GM23338 (cell line): ENCODE measurements at regions not wholly inside any gene's neighbourhood (a gene's known extent, or its start where the extent isn't known, plus 50 kb on each side); places are given as distances from the start of the nearest gene placed in this dataset.
A peak's percentile ranks its signal among the peaks of the same experiment; 100 is the strongest.

ENCODE experiments used
- ATAC-seq: fragments of 200-7000 bp; cut with Tn5 transposase; 3 replicates; pipeline ENCODE4 v1.9.1; 2020
- DNase-seq: peaks from one replicate; pipeline ENCODE4 v3.0.0-alpha.2; 2015; ENCODE audit warnings: low spot score
- H2AFZ ChIP-seq: fragments of 200-600 bp; sonication (generic); 2 replicates; pipeline ENCODE4 v1.8.0; 2016; ENCODE audit warnings: antibody characterized with exemption, mild to moderate bottlenecking, moderate library complexity
- H3F3A ChIP-seq: fragments of 200-600 bp; sonication (generic); replicated peaks from 2 replicates; pipeline ENCODE4 v1.8.0; 2017; ENCODE audit warnings: antibody characterized with exemption, mixed run types, low read depth
- H3K27ac ChIP-seq: fragments of 200-600 bp; sonication (generic); 2 replicates; pipeline ENCODE4 v1.6.1; 2016; ENCODE audit warnings: low read depth
- H3K27me3 ChIP-seq: fragments of 200-600 bp; sonication (generic); 2 replicates; pipeline ENCODE4 v1.8.0; 2016; ENCODE audit warnings: mild to moderate bottlenecking, mixed run types, moderate library complexity; ENCODE audit not compliant: insufficient read depth
- H3K36me3 ChIP-seq: fragments of 200-600 bp; sonication (generic); 2 replicates; pipeline ENCODE4 v1.8.0; 2016; ENCODE audit warnings: mild to moderate bottlenecking; ENCODE audit not compliant: insufficient read depth
- H3K4me1 ChIP-seq: fragments of 200-600 bp; sonication (generic); 2 replicates; pipeline ENCODE4 v1.8.0; 2016; ENCODE audit warnings: mild to moderate bottlenecking, moderate library complexity; ENCODE audit not compliant: insufficient read depth
- H3K4me2 ChIP-seq: fragments of 200-600 bp; sonication (generic); 2 replicates; pipeline ENCODE4 v1.7.1; 2017; ENCODE audit warnings: mixed run types
- H3K4me3 ChIP-seq: fragments of 200-600 bp; sonication (generic); 2 replicates; pipeline ENCODE4 v1.6.1; 2016; ENCODE audit warnings: mixed run types
- H3K79me2 ChIP-seq: fragments of 200-600 bp; sonication (generic); replicated peaks from 2 replicates; pipeline ENCODE4 v1.8.0; 2017; ENCODE audit warnings: mild to moderate bottlenecking; ENCODE audit not compliant: insufficient read depth
- H3K9me2 ChIP-seq: fragments of 200-600 bp; sonication (generic); 2 replicates; pipeline ENCODE4 v1.8.0; 2017; ENCODE audit not compliant: insufficient read depth
- H4K20me1 ChIP-seq: fragments of 200-600 bp; sonication (generic); replicated peaks from 2 replicates; pipeline ENCODE4 v1.8.0; 2017; ENCODE audit warnings: mild to moderate bottlenecking; ENCODE audit not compliant: insufficient read depth
- H3K27ac Mint-ChIP-seq: 2 replicates; pipeline ENCODE4 v1.8.0; 2020; ENCODE audit warnings: inconsistent platforms, mild to moderate bottlenecking, moderate library complexity, mixed read lengths
- H3K27me3 Mint-ChIP-seq: 3 replicates; pipeline ENCODE4 v1.8.0; 2022; ENCODE audit warnings: low read depth, mild to moderate bottlenecking, moderate library complexity, mixed read lengths, inconsistent platforms; ENCODE audit not compliant: insufficient read depth, poor library complexity
- H3K36me3 Mint-ChIP-seq: 3 replicates; pipeline ENCODE4 v1.8.0; 2021; ENCODE audit warnings: low read depth, mild to moderate bottlenecking, inconsistent platforms, moderate library complexity, mixed read lengths
- H3K4me1 Mint-ChIP-seq: 3 replicates; pipeline ENCODE4 v1.8.0; 2020; ENCODE audit warnings: mild to moderate bottlenecking, inconsistent platforms, mixed read lengths
- H3K4me3 Mint-ChIP-seq: 3 replicates; pipeline ENCODE4 v1.8.0; 2021; ENCODE audit warnings: moderate library complexity, mild to moderate bottlenecking, inconsistent platforms, mixed read lengths
- H3K9me3 Mint-ChIP-seq: 3 replicates; pipeline ENCODE4 v1.8.0; 2020; ENCODE audit warnings: moderate library complexity, mild to moderate bottlenecking, inconsistent platforms, mixed read lengths
- CREB1 ChIP-seq: fragments of 250-450 bp; sonication (Bioruptor Pico); IDR thresholded peaks from 2 replicates; pipeline ENCODE4 v1.5.0; 2020; ENCODE audit warnings: low read depth, mild to moderate bottlenecking, moderate library complexity
- CTCF ChIP-seq, 2 experiments: fragments of 200-600 bp in 1 of 2; sonication (generic) in 1 of 2; conservative IDR thresholded peaks; 2 replicates each; pipeline versions ENCODE4 v1.5.1 to v1.6.1; 2016 to 2017; ENCODE audit warnings: antibody characterized with exemption in 2 of 2, low read depth in 2 of 2, mild to moderate bottlenecking in 2 of 2, moderate library complexity in 1 of 2
- EZH2 ChIP-seq: fragments of 200-600 bp; sonication (generic); IDR thresholded peaks from one replicate; pipeline ENCODE4 v1.8.0; 2017; ENCODE audit warnings: antibody characterized with exemption, mild to moderate bottlenecking, low read depth; ENCODE audit not compliant: unreplicated experiment
- EZH2phosphoT487 ChIP-seq: fragments of 200-600 bp; sonication (generic); IDR thresholded peaks from one replicate; pipeline ENCODE4 v1.8.1; 2018; ENCODE audit warnings: antibody characterized with exemption; ENCODE audit not compliant: unreplicated experiment
- JUNB ChIP-seq: IDR thresholded peaks from one replicate; pipeline ENCODE4 v1.6.1; 2016; ENCODE audit warnings: antibody characterized with exemption; ENCODE audit not compliant: unreplicated experiment
- NANOG ChIP-seq: IDR thresholded peaks from 2 replicates; pipeline ENCODE4 v1.6.1; 2016; ENCODE audit warnings: antibody characterized with exemption, borderline replicate concordance
- POLR2AphosphoS5 ChIP-seq: IDR thresholded peaks from 2 replicates; pipeline ENCODE4 v1.6.1; 2016; ENCODE audit warnings: antibody characterized with exemption, low read depth
- STAT1 ChIP-seq: IDR thresholded peaks from one replicate; pipeline ENCODE4 v1.6.1; 2016; ENCODE audit warnings: antibody characterized with exemption; ENCODE audit not compliant: unreplicated experiment
- ZNF114 ChIP-seq: fragments of 250-450 bp; sonication (Bioruptor Pico); IDR thresholded peaks from 2 replicates; pipeline ENCODE4 v1.5.0; 2020; ENCODE audit warnings: mild to moderate bottlenecking, moderate library complexity
- ZNF331 ChIP-seq: fragments of 250-450 bp; sonication (Bioruptor Pico); IDR thresholded peaks from 2 replicates; pipeline ENCODE4 v1.5.0; 2020; ENCODE audit warnings: low read depth, mild to moderate bottlenecking, moderate library complexity
- ZNF462 ChIP-seq: fragments of 250-450 bp; sonication (Bioruptor Pico); IDR thresholded peaks from 2 replicates; pipeline ENCODE4 v1.5.0; 2020; ENCODE audit warnings: mild to moderate bottlenecking, moderate library complexity
- TF ChIP-seq, protein P1 (sequence below): IDR thresholded peaks from 2 replicates; pipeline ENCODE4 v1.6.1; 2016; ENCODE audit warnings: antibody characterized with exemption
- TF ChIP-seq, protein P2 (sequence below): IDR thresholded peaks from one replicate; pipeline ENCODE4 v1.6.1; 2018; ENCODE audit warnings: antibody characterized with exemption; ENCODE audit not compliant: unreplicated experiment

DNA sequence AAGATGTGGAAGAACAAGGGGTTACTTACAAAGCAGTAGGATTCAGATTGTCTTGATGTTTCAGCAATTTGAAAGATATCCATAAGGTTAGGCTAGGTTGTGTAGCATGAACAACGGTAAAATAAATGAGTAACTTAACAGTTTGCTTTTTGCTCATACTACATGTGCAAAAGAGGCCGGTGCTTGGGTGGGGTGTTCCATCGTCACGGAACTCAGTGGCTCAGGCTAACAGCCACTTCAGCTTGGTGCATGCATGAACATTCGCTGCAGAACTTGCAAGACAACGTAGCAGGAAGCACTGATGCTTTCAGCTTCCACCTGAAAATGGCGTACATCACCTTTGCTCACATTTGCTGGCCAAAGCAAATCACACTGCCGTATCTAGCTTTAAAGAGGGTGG, 407.3 kb upstream of the CDH20 start:
- Histone ChIP-seq H3K79me2 (no peaks in the 10 kb centered on the region), H3K9me2 (no peaks in the 10 kb centered on the region), H3K4me2 (no peak overlapping the region), H3K27ac (no peak overlapping the region), H3K36me3 (no peaks in the 10 kb centered on the region), H3F3A (no peaks in the 10 kb centered on the region), H4K20me1 (no peaks in the 10 kb centered on the region), H3K4me3 (no peak overlapping the region), H3K27me3 (no peaks in the 10 kb centered on the region), H3K4me1 (peaks cover 7% of the 10 kb centered on the region; the same call in 1 of the 2 replicates), H2AFZ (peak overlapping the region; percentile 6; the same call in 1 of the 2 replicates)
- Mint-ChIP-seq H3K4me1 (peaks cover 7% of the 10 kb centered on the region; the same call in 2 of the 3 replicates), H3K9me3 (peaks cover 3% of the 10 kb centered on the region; the same call in 1 of the 3 replicates), H3K36me3 (no peaks in the 10 kb centered on the region), H3K4me3 (no peak overlapping the region), H3K27ac (no peak overlapping the region), H3K27me3 (no peaks in the 10 kb centered on the region)
- no peak for ATAC-seq
- TF ChIP-seq CTCF (conservative IDR thresholded peaks at IDR 0.05; ENCODE audit: low read depth in 2 of 2) = no peak
- TF ChIP-seq POLR2AphosphoS5 = no peak
- TF ChIP-seq JUNB = no peak
- TF ChIP-seq STAT1 = no peak
- TF ChIP-seq, protein P1, sequence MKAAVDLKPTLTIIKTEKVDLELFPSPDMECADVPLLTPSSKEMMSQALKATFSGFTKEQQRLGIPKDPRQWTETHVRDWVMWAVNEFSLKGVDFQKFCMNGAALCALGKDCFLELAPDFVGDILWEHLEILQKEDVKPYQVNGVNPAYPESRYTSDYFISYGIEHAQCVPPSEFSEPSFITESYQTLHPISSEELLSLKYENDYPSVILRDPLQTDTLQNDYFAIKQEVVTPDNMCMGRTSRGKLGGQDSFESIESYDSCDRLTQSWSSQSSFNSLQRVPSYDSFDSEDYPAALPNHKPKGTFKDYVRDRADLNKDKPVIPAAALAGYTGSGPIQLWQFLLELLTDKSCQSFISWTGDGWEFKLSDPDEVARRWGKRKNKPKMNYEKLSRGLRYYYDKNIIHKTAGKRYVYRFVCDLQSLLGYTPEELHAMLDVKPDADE = no peak
- TF ChIP-seq ZNF462 (CRISPR knock-in tag) = no peak
- no peak for TF ChIP-seq ZNF331 (CRISPR knock-in tag)
- TF ChIP-seq ZNF114 (CRISPR knock-in tag) = no peak
- TF ChIP-seq CREB1 (CRISPR knock-in tag) = no peak
- no peak for TF ChIP-seq EZH2phosphoT487
- TF ChIP-seq, protein P2, sequence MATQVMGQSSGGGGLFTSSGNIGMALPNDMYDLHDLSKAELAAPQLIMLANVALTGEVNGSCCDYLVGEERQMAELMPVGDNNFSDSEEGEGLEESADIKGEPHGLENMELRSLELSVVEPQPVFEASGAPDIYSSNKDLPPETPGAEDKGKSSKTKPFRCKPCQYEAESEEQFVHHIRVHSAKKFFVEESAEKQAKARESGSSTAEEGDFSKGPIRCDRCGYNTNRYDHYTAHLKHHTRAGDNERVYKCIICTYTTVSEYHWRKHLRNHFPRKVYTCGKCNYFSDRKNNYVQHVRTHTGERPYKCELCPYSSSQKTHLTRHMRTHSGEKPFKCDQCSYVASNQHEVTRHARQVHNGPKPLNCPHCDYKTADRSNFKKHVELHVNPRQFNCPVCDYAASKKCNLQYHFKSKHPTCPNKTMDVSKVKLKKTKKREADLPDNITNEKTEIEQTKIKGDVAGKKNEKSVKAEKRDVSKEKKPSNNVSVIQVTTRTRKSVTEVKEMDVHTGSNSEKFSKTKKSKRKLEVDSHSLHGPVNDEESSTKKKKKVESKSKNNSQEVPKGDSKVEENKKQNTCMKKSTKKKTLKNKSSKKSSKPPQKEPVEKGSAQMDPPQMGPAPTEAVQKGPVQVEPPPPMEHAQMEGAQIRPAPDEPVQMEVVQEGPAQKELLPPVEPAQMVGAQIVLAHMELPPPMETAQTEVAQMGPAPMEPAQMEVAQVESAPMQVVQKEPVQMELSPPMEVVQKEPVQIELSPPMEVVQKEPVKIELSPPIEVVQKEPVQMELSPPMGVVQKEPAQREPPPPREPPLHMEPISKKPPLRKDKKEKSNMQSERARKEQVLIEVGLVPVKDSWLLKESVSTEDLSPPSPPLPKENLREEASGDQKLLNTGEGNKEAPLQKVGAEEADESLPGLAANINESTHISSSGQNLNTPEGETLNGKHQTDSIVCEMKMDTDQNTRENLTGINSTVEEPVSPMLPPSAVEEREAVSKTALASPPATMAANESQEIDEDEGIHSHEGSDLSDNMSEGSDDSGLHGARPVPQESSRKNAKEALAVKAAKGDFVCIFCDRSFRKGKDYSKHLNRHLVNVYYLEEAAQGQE = no peak
- TF ChIP-seq NANOG = no peak
- no peak for TF ChIP-seq EZH2
- no peak for DNase-seq
